SK-N-SH treated with all-trans-retinoic acid at 6 μM for 48 hours (cell line): ENCODE measurements at regions not wholly inside any gene's neighbourhood (a gene's known extent, or its start where the extent isn't known, plus 50 kb on each side); places are given as distances from the start of the nearest gene placed in this dataset.

Experiments
- ATAC-seq: fragments of 200-7000 bp; cut with Tn5 transposase; 3 replicates; pipeline ENCODE4 v1.9.1; 2020; ENCODE audit warnings: mild to moderate bottlenecking, moderate library complexity
- ARNTL ChIP-seq: fragments of 450-650 bp; formaldehyde crosslinking; IDR thresholded peaks from 2 replicates; pipeline ENCODE4 v1.5.0; 2020; ENCODE audit warnings: low read depth, mild to moderate bottlenecking, moderate library complexity, borderline replicate concordance
- BACH2 ChIP-seq: fragments of 250-450 bp; sonication (Bioruptor Pico); IDR thresholded peaks from 2 replicates; pipeline ENCODE4 v1.9.0; 2021; ENCODE audit warnings: mild to moderate bottlenecking, borderline replicate concordance
- CSDC2 ChIP-seq: fragments of 250-450 bp; sonication (Bioruptor Pico); IDR thresholded peaks from 2 replicates; pipeline ENCODE4 v1.5.0; 2020; ENCODE audit warnings: mild to moderate bottlenecking, moderate library complexity
- ESRRG ChIP-seq: fragments of 250-450 bp; sonication (Bioruptor Pico); IDR thresholded peaks from 2 replicates; pipeline ENCODE4 v1.6.1; 2021; ENCODE audit warnings: mild to moderate bottlenecking
- GLIS3 ChIP-seq: fragments of 250-450 bp; sonication (Bioruptor Pico); IDR thresholded peaks from 2 replicates; pipeline ENCODE4 v1.5.0; 2020; ENCODE audit warnings: mild to moderate bottlenecking, moderate library complexity
- ISL1 ChIP-seq: fragments of 250-450 bp; sonication (Bioruptor Pico); IDR thresholded peaks from 2 replicates; pipeline ENCODE4 v2.1.2; 2022; ENCODE audit warnings: mild to moderate bottlenecking, moderate library complexity
- OSR1 ChIP-seq: fragments of 250-450 bp; sonication (Bioruptor Pico); IDR thresholded peaks from 2 replicates; pipeline ENCODE4 v1.8.0; 2022; ENCODE audit warnings: moderate library complexity, mild to moderate bottlenecking, inconsistent platforms
- PPARA ChIP-seq: fragments of 250-450 bp; sonication (Bioruptor Pico); IDR thresholded peaks from 2 replicates; pipeline ENCODE4 v1.5.0; 2020; ENCODE audit warnings: mild to moderate bottlenecking, borderline replicate concordance
- RARB ChIP-seq: fragments of 250-450 bp; sonication (Bioruptor Pico); IDR thresholded peaks from 2 replicates; pipeline ENCODE4 v1.8.0; 2021; ENCODE audit warnings: mild to moderate bottlenecking, moderate library complexity
- SNAI2 ChIP-seq: fragments of 250-450 bp; sonication (Bioruptor Pico); IDR thresholded peaks from 2 replicates; pipeline ENCODE4 v1.5.0; 2020; ENCODE audit warnings: mild to moderate bottlenecking, moderate library complexity
- TCF4 ChIP-seq: fragments of 250-450 bp; sonication (Bioruptor Pico); IDR thresholded peaks from 2 replicates; pipeline ENCODE4 v1.8.0; 2021; ENCODE audit warnings: mild to moderate bottlenecking, moderate library complexity, borderline replicate concordance
- TOX ChIP-seq: fragments of 250-450 bp; sonication (Bioruptor Pico); IDR thresholded peaks from 2 replicates; pipeline ENCODE4 v1.8.0; 2021; ENCODE audit warnings: mild to moderate bottlenecking, moderate library complexity, borderline replicate concordance
- ZC3H10 ChIP-seq: fragments of 250-450 bp; sonication (Bioruptor Pico); IDR thresholded peaks from 2 replicates; pipeline ENCODE4 v1.5.1; 2021; ENCODE audit warnings: mild to moderate bottlenecking, moderate library complexity
- ZFP3 ChIP-seq: fragments of 250-450 bp; sonication (Bioruptor Pico); IDR thresholded peaks from 2 replicates; pipeline ENCODE4 v1.5.0; 2020; ENCODE audit warnings: mild to moderate bottlenecking, moderate library complexity
- ZFP30 ChIP-seq: fragments of 450-650 bp; formaldehyde crosslinking; IDR thresholded peaks from 2 replicates; pipeline ENCODE4 v1.5.0; 2022; ENCODE audit warnings: mild to moderate bottlenecking, moderate library complexity
- ZNF565 ChIP-seq: fragments of 450-650 bp; formaldehyde crosslinking; conservative IDR thresholded peaks from 2 replicates; pipeline ENCODE4 v1.5.0; 2020; ENCODE audit warnings: low read depth, mild to moderate bottlenecking, moderate library complexity
- ZNF70 ChIP-seq: fragments of 450-650 bp; formaldehyde crosslinking; IDR thresholded peaks from 2 replicates; pipeline ENCODE4 v1.5.0; 2020; ENCODE audit warnings: mild to moderate bottlenecking, moderate library complexity
- ZNF8 ChIP-seq: fragments of 450-650 bp; formaldehyde crosslinking; IDR thresholded peaks from 2 replicates; pipeline ENCODE4 v1.5.0; 2020; ENCODE audit warnings: mild to moderate bottlenecking, moderate library complexity
- TF ChIP-seq, protein P1 (sequence below): fragments of 250-450 bp; sonication (Bioruptor Pico); IDR thresholded peaks from 2 replicates; pipeline ENCODE4 v1.5.1; 2021; ENCODE audit warnings: mild to moderate bottlenecking, moderate library complexity
- TF ChIP-seq, protein P2 (sequence below): fragments of 250-450 bp; sonication (Bioruptor Pico); IDR thresholded peaks from 2 replicates; pipeline ENCODE4 v1.8.0; 2021; ENCODE audit warnings: low read depth, mild to moderate bottlenecking, moderate library complexity, borderline replicate concordance
- TF ChIP-seq, protein P3 (sequence below): fragments of 250-450 bp; sonication (Bioruptor Pico); IDR thresholded peaks from 2 replicates; pipeline ENCODE4 v1.5.1; 2020; ENCODE audit warnings: low read depth, mild to moderate bottlenecking, moderate library complexity
- TF ChIP-seq, protein P4 (sequence below): fragments of 250-450 bp; sonication (Bioruptor Pico); IDR thresholded peaks from 2 replicates; pipeline ENCODE4 v1.8.0; 2020; ENCODE audit warnings: mild to moderate bottlenecking, moderate library complexity, borderline replicate concordance

DNA sequence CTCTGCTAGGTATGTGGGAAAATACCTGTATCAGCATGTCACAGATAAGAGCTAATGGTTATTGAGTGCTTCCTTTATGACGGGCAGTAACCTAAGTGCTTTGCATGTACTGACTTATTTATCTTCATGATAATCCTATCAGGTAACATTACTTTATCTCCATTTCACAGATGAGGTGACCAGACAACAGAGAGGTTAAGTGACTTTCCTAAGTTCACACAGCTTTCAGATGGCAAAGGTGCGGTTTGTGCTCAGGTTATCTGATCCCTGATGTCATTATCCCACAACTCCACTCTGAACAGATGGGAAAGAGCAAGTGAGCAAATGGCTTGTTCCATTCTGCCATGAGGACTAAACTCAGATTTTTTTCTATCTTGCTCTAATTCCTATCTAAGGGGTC is 217.0 kb upstream of the PODXL start:
- no peak for TF ChIP-seq OSR1
- TF ChIP-seq CSDC2 (CRISPR knock-in tag), result no peak
- TF ChIP-seq SNAI2 (CRISPR knock-in tag), result no peak
- TF ChIP-seq, protein P1, sequence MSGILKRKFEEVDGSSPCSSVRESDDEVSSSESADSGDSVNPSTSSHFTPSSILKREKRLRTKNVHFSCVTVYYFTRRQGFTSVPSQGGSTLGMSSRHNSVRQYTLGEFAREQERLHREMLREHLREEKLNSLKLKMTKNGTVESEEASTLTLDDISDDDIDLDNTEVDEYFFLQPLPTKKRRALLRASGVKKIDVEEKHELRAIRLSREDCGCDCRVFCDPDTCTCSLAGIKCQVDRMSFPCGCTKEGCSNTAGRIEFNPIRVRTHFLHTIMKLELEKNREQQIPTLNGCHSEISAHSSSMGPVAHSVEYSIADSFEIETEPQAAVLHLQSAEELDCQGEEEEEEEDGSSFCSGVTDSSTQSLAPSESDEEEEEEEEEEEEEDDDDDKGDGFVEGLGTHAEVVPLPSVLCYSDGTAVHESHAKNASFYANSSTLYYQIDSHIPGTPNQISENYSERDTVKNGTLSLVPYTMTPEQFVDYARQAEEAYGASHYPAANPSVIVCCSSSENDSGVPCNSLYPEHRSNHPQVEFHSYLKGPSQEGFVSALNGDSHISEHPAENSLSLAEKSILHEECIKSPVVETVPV, result no peak
- TF ChIP-seq, protein P2, sequence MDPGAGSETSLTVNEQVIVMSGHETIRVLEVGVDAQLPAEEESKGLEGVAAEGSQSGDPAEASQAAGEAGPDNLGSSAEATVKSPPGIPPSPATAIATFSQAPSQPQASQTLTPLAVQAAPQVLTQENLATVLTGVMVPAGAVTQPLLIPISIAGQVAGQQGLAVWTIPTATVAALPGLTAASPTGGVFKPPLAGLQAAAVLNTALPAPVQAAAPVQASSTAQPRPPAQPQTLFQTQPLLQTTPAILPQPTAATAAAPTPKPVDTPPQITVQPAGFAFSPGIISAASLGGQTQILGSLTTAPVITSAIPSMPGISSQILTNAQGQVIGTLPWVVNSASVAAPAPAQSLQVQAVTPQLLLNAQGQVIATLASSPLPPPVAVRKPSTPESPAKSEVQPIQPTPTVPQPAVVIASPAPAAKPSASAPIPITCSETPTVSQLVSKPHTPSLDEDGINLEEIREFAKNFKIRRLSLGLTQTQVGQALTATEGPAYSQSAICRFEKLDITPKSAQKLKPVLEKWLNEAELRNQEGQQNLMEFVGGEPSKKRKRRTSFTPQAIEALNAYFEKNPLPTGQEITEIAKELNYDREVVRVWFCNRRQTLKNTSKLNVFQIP (CRISPR knock-in tag), result no peak
- TF ChIP-seq GLIS3 (CRISPR knock-in tag), result no peak
- TF ChIP-seq, all 23 proteins: peak for 0

DNA sequence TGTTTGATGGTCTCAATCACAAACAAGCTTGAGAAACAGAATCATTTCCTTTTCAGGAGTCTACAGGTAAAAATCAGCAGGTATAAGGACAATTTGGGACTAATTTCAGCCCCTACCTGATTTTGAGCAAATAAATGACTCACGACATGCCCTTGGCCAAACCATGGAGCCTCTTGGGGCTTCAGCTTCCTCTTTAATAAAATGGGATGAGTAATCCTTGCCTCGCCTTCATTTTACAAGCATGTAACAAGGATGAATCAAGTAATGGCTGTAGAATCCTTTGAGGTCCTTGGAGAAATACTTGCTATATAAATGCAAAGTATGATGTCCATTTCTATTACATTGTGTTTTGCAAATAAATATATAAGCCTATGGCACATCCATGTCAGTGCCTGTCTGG is 212.8 kb upstream of the PODXL start:
- no peak for ATAC-seq
- TF ChIP-seq BACH2 (no peak), RARB (CRISPR knock-in tag) (no peak), GLIS3 (CRISPR knock-in tag) (no peak), ZNF565 (CRISPR knock-in tag) (no peak), ESRRG (CRISPR knock-in tag) (no peak), TCF4 (no peak), PPARA (CRISPR knock-in tag) (no peak), ZFP30 (CRISPR knock-in tag) (no peak), SNAI2 (CRISPR knock-in tag) (no peak), ZFP3 (CRISPR knock-in tag) (no peak), ISL1 (CRISPR knock-in tag) (no peak), OSR1 (no peak)
- TF ChIP-seq, protein P3, sequence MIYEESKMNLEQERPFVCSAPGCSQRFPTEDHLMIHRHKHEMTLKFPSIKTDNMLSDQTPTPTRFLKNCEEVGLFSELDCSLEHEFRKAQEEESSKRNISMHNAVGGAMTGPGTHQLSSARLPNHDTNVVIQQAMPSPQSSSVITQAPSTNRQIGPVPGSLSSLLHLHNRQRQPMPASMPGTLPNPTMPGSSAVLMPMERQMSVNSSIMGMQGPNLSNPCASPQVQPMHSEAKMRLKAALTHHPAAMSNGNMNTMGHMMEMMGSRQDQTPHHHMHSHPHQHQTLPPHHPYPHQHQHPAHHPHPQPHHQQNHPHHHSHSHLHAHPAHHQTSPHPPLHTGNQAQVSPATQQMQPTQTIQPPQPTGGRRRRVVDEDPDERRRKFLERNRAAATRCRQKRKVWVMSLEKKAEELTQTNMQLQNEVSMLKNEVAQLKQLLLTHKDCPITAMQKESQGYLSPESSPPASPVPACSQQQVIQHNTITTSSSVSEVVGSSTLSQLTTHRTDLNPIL (CRISPR knock-in tag), result no peak
- TF ChIP-seq, protein P4, sequence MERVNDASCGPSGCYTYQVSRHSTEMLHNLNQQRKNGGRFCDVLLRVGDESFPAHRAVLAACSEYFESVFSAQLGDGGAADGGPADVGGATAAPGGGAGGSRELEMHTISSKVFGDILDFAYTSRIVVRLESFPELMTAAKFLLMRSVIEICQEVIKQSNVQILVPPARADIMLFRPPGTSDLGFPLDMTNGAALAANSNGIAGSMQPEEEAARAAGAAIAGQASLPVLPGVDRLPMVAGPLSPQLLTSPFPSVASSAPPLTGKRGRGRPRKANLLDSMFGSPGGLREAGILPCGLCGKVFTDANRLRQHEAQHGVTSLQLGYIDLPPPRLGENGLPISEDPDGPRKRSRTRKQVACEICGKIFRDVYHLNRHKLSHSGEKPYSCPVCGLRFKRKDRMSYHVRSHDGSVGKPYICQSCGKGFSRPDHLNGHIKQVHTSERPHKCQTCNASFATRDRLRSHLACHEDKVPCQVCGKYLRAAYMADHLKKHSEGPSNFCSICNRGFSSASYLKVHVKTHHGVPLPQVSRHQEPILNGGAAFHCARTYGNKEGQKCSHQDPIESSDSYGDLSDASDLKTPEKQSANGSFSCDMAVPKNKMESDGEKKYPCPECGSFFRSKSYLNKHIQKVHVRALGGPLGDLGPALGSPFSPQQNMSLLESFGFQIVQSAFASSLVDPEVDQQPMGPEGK (CRISPR knock-in tag), result no peak
- TF ChIP-seq, protein P1, result no peak
- TF ChIP-seq, all 23 proteins: peak for 0

More for the DNA sequence above, 217.0 kb upstream of the PODXL start:
- ATAC-seq, result no peak

DNA sequence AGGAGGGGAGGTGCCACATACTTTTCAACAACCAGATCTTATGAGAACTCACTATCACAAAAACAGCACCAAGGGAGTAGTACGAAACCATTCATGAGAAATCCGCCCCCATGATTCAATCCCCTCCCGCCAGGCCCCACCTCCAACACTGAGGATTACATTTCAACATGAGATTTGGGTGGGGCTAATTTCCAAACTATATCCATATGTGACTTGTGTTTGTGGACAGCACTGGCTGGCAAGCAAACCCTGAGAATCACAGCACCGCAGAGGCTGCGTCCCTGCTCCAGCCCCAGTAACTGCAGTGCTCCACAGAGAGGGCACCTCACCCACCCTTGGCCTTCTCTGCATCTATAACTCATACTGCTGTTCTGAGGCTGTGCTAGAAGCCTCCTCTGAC is 211.2 kb upstream of the PODXL start:
- ATAC-seq, result no peak
- TF ChIP-seq TCF4 (no peak), BACH2 (no peak), ZNF565 (CRISPR knock-in tag) (no peak), GLIS3 (CRISPR knock-in tag) (no peak), PPARA (CRISPR knock-in tag) (no peak), ARNTL (CRISPR knock-in tag) (no peak), ISL1 (CRISPR knock-in tag) (no peak), SNAI2 (CRISPR knock-in tag) (no peak), ZNF8 (no peak), ZC3H10 (CRISPR knock-in tag) (no peak), ESRRG (CRISPR knock-in tag) (no peak), TOX (no peak), RARB (CRISPR knock-in tag) (no peak), CSDC2 (CRISPR knock-in tag) (no peak), ZNF70 (CRISPR knock-in tag) (no peak)
- TF ChIP-seq, protein P4 (CRISPR knock-in tag), result no peak
- TF ChIP-seq, protein P3 (CRISPR knock-in tag), result no peak
